ENCODE measurements at regions not wholly inside any gene's neighbourhood (a gene's known extent, or its start where the extent isn't known, plus 50 kb on each side); places are given as distances from the start of the nearest gene placed in this dataset.

GRCh38 chrX:6985537-6985936, 162.0 kb upstream of the STS start:
- no peaks in the 10 kb centered on the region for H3K79me2 ChIP-seq (ENCODE audit: insufficient read depth, low read length)
- H3K27ac ChIP-seq (ENCODE audit: low read depth, low read length, poor library complexity, severe bottlenecking), result no peak overlapping the region
- H3F3A ChIP-seq (ENCODE audit: insufficient read depth, low read length), result no peaks in the 10 kb centered on the region
- H3K4me2 ChIP-seq (ENCODE audit: low read length), result no peak overlapping the region
- H3K9ac ChIP-seq (ENCODE audit: low read length), result no peak overlapping the region
- H3K36me3 ChIP-seq (ENCODE audit: insufficient read depth, low read length), result no peaks in the 10 kb centered on the region
- no peaks in the 10 kb centered on the region for H3K4me1 ChIP-seq (ENCODE audit: insufficient read depth, low read length, severe bottlenecking)
- no peak overlapping the region for H2AFZ ChIP-seq (ENCODE audit: low read length)
- no peaks in the 10 kb centered on the region for H3K9me3 ChIP-seq (ENCODE audit: low read length)
- no peak overlapping the region for H3K4me3 ChIP-seq (ENCODE audit: low read depth, low read length, poor library complexity, severe bottlenecking)
- no peaks in the 10 kb centered on the region for H3K27me3 ChIP-seq (ENCODE audit: insufficient read depth, low read length)
- no peaks in the 10 kb centered on the region for H3K9me2 ChIP-seq (ENCODE audit: low read depth, low read length)
- TF ChIP-seq CTCF (IDR thresholded peaks at IDR 0.05; ENCODE audit: low read length), result no peak
- no peak for TF ChIP-seq EZH2 (IDR thresholded peaks at IDR 0.05; ENCODE audit: borderline replicate concordance, low read length)
- H4K20me1 ChIP-seq (ENCODE audit: insufficient read depth, low read length), result no peaks in the 10 kb centered on the region

DNA sequence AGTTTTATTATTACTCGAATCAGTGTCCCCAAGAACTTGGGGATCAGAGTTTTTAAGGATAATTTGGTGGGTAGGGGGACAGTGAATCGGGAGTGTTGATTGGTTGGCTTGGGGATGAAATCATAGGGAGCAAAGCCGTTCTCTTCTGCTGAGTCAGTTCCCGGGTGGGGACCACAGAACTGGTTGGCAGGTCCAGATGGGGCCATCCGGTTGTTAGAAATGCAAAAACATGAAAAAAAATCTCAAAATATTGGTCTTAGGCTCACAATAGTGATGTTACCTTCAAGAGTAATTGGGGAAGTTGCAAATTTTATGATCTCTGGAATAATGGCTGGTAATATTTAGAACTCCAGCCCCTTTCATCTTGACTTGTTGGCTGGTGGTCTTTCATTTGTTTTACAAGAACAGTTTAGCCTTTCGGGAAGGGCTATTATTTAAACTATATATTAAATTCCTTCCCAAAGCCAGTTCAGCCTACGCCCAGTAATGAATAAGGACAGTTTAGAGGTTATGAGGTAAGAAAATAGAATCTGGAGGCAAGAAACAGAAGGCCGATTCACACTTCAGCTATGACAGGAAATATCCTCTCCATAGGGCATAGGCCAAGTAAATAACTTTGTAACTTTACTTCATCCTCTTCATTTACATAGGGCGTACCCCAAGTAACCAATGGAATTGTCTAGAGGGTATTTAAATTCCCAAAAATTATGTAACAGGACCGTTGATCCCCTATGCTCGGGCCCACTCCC, 164.1 kb upstream of the STS start:
- Histone ChIP-seq H3K9me2 (ENCODE audit: low read depth, low read length) (no peaks in the 10 kb centered on the region), H2AFZ (ENCODE audit: low read length) (no peak overlapping the region), H3K27me3 (ENCODE audit: insufficient read depth, low read length) (no peaks in the 10 kb centered on the region), H3K9ac (ENCODE audit: low read length) (no peak overlapping the region), H3K9me3 (ENCODE audit: low read length) (no peaks in the 10 kb centered on the region), H3K4me1 (ENCODE audit: insufficient read depth, low read length, severe bottlenecking) (no peaks in the 10 kb centered on the region), H3K27ac (ENCODE audit: low read depth, low read length, poor library complexity, severe bottlenecking) (no peak overlapping the region), H3K4me3 (ENCODE audit: low read depth, low read length, poor library complexity, severe bottlenecking) (no peak overlapping the region), H3K36me3 (ENCODE audit: insufficient read depth, low read length) (no peaks in the 10 kb centered on the region), H3K79me2 (ENCODE audit: insufficient read depth, low read length) (no peaks in the 10 kb centered on the region), H3F3A (ENCODE audit: insufficient read depth, low read length) (no peaks in the 10 kb centered on the region), H3K4me2 (ENCODE audit: low read length) (no peak overlapping the region), H4K20me1 (ENCODE audit: insufficient read depth, low read length) (no peaks in the 10 kb centered on the region)
- no peak for TF ChIP-seq CTCF (IDR thresholded peaks at IDR 0.05; ENCODE audit: low read length)
- no peak for TF ChIP-seq EZH2 (IDR thresholded peaks at IDR 0.05; ENCODE audit: borderline replicate concordance, low read length)

DNA sequence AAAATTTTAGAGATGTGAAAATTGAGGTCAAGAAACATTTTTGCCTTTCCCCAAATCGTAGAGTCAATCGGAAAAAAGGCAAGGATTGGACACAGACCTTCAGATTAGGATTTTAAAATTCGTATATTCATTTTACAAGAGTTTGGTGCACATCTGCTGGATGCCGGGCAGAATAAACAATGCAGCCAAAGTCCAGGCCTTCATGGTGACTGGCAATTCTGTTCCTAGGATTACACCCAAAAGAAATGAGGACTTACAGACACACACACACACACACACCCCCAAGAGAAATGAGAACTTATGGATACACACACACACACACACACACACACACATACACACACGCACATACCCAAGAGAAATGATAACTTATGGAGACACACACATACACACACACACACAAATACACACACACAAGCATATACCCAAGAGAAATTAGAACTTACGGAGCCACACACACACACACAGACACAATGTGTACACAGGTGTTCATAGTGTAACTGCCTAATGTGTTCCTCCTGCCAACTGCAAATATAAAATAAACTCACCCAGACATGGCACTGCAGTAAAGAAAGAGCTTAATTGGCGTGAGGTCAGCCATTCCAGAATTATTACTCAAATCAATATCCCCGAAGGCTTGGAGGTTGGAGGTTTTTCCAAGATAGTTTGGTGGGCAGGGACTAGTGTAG, 165.7 kb upstream of the STS start:
- no peaks in the 10 kb centered on the region for H3K79me2 ChIP-seq (ENCODE audit: insufficient read depth, low read length)
- H4K20me1 ChIP-seq (ENCODE audit: insufficient read depth, low read length), result no peaks in the 10 kb centered on the region
- no peaks in the 10 kb centered on the region for H3K4me1 ChIP-seq (ENCODE audit: insufficient read depth, low read length, severe bottlenecking)
- no peak overlapping the region for H3K27ac ChIP-seq (ENCODE audit: low read depth, low read length, poor library complexity, severe bottlenecking)
- no peaks in the 10 kb centered on the region for H3K9me2 ChIP-seq (ENCODE audit: low read depth, low read length)
- H2AFZ ChIP-seq (ENCODE audit: low read length), result no peak overlapping the region
- TF ChIP-seq CTCF (IDR thresholded peaks at IDR 0.05; ENCODE audit: low read length), result no peak
- no peak for TF ChIP-seq EZH2 (IDR thresholded peaks at IDR 0.05; ENCODE audit: borderline replicate concordance, low read length)
- H3K9me3 ChIP-seq (ENCODE audit: low read length), result no peaks in the 10 kb centered on the region
- H3K4me3 ChIP-seq (ENCODE audit: low read depth, low read length, poor library complexity, severe bottlenecking), result no peak overlapping the region
- H3F3A ChIP-seq (ENCODE audit: insufficient read depth, low read length), result no peaks in the 10 kb centered on the region
- no peaks in the 10 kb centered on the region for H3K36me3 ChIP-seq (ENCODE audit: insufficient read depth, low read length)
- no peaks in the 10 kb centered on the region for H3K27me3 ChIP-seq (ENCODE audit: insufficient read depth, low read length)
- no peak overlapping the region for H3K9ac ChIP-seq (ENCODE audit: low read length)
- no peak overlapping the region for H3K4me2 ChIP-seq (ENCODE audit: low read length)

Data from OCI-LY1 (cell line).